Neuronal stem cell (in vitro differentiated cells): ENCODE measurements at regions not wholly inside any gene's neighbourhood (a gene's known extent, or its start where the extent isn't known, plus 50 kb on each side); places are given as distances from the start of the nearest gene placed in this dataset.
"Not testable (repeated sequence)": the region's sequence is repeated elsewhere in the genome, so short reads cannot be mapped to it uniquely, and the experiment has no call there.

Experiments used
- DNase-seq: peaks from one replicate; pipeline ENCODE4 v3.0.0-alpha.2; 2013; ENCODE audit warnings: low spot score
- H2AFZ ChIP-seq: one replicate; pipeline ENCODE4 v1.6.1; 2013; ENCODE audit warnings: mild to moderate bottlenecking, low read length, inconsistent platforms
- H2AK5ac ChIP-seq: 2 replicates; pipeline ENCODE4 v1.6.1; 2013; ENCODE audit warnings: low read depth, mild to moderate bottlenecking, inconsistent platforms, low read length, moderate library complexity, mixed read lengths
- H2BK120ac ChIP-seq: 2 replicates; pipeline ENCODE4 v1.6.1; 2013; ENCODE audit warnings: low read depth, mild to moderate bottlenecking, inconsistent platforms, low read length, moderate library complexity, mixed read lengths
- H2BK12ac ChIP-seq: one replicate; pipeline ENCODE4 v1.6.1; 2013; ENCODE audit warnings: low read length, inconsistent platforms
- H2BK15ac ChIP-seq: 2 replicates; pipeline ENCODE4 v1.6.1; 2013; ENCODE audit warnings: mild to moderate bottlenecking, low read length, inconsistent platforms, mixed read lengths
- H2BK5ac ChIP-seq: one replicate; pipeline ENCODE4 v1.6.1; 2013; ENCODE audit warnings: inconsistent platforms, mild to moderate bottlenecking, low read length, moderate library complexity
- H3K14ac ChIP-seq: one replicate; pipeline ENCODE4 v1.6.1; 2013; ENCODE audit warnings: low read length, inconsistent platforms
- H3K18ac ChIP-seq: 2 replicates; pipeline ENCODE4 v1.6.1; 2013; ENCODE audit warnings: low read length, inconsistent platforms
- H3K23ac ChIP-seq: 2 replicates; pipeline ENCODE4 v1.6.1; 2013; ENCODE audit warnings: low read depth, mild to moderate bottlenecking, mixed read lengths, low read length, inconsistent platforms; ENCODE audit not compliant: poor library complexity
- H3K27ac ChIP-seq: replicated peaks from 3 replicates; pipeline ENCODE4 v1.5.1; 2013; ENCODE audit warnings: low read length, inconsistent platforms
- H3K27me3 ChIP-seq, 3 experiments: 2 replicates each; pipeline ENCODE4 v1.6.1; 2013; ENCODE audit warnings: low read length in 3 of 3, mild to moderate bottlenecking in 2 of 3, inconsistent platforms in 1 of 3, low read depth in 1 of 3, mixed read lengths in 1 of 3, moderate library complexity in 1 of 3; ENCODE audit not compliant: control insufficient read depth in 3 of 3, insufficient read depth in 3 of 3
- H3K36me3 ChIP-seq, 2 donors: replicated peaks in 1 of 2; 2 replicates each; pipeline ENCODE4 v1.6.1; 2013; ENCODE audit warnings: low read length in 2 of 2; ENCODE audit not compliant: control insufficient read depth in 2 of 2, insufficient read depth in 2 of 2
- H3K4ac ChIP-seq: 2 replicates; pipeline ENCODE4 v1.6.1; 2013; ENCODE audit warnings: inconsistent platforms, mild to moderate bottlenecking, low read length, moderate library complexity
- H3K4me1 ChIP-seq, 2 donors: 1 replicate in 1 of 2; 2 replicates in 1 of 2; pipeline ENCODE4 v1.6.1; 2013; ENCODE audit warnings: low read length in 2 of 2, low read depth in 1 of 2; ENCODE audit not compliant: control insufficient read depth in 2 of 2, insufficient read depth in 1 of 2
- H3K4me2 ChIP-seq: one replicate; pipeline ENCODE4 v1.6.1; 2013; ENCODE audit warnings: mild to moderate bottlenecking, low read length, inconsistent platforms; ENCODE audit not compliant: insufficient read depth, poor library complexity, severe bottlenecking
- H3K4me3 ChIP-seq, 2 donors: 2 replicates each; pipeline ENCODE4 v1.5.1; 2013; ENCODE audit warnings: low read length in 2 of 2, mild to moderate bottlenecking in 2 of 2, inconsistent platforms in 1 of 2, moderate library complexity in 1 of 2
- H3K79me1 ChIP-seq: one replicate; pipeline ENCODE4 v1.6.1; 2013; ENCODE audit warnings: low read depth, mild to moderate bottlenecking, inconsistent platforms, low read length, moderate library complexity
- H3K9ac ChIP-seq: one replicate; pipeline ENCODE4 v1.6.1; 2013; ENCODE audit warnings: mild to moderate bottlenecking, low read depth, low read length, inconsistent platforms; ENCODE audit not compliant: poor library complexity
- H3K9me3 ChIP-seq, 2 donors: replicated peaks in 1 of 2; 2 replicates each; pipeline versions ENCODE3 to v1.6.1; 2013; ENCODE audit warnings: low read length in 2 of 2, mild to moderate bottlenecking in 2 of 2, inconsistent platforms in 1 of 2, low read depth in 1 of 2, mixed read lengths in 1 of 2, moderate library complexity in 1 of 2; ENCODE audit not compliant: control insufficient read depth in 2 of 2, insufficient read depth in 1 of 2
- H4K8ac ChIP-seq: one replicate; pipeline ENCODE4 v1.6.1; 2013; ENCODE audit warnings: low read depth, mild to moderate bottlenecking, inconsistent platforms, low read length, moderate library complexity
- H4K91ac ChIP-seq: one replicate; pipeline ENCODE4 v1.6.1; 2013; ENCODE audit warnings: low read length, low read depth, mild to moderate bottlenecking, inconsistent platforms; ENCODE audit not compliant: poor library complexity
- WGBS, 2 donors: extraction: QIAGEN DNeasy Blood & Tissue Kit; methylation state at CpG; one replicate each; pipeline ENCODE4 v1.1.7; 2013; ENCODE audit warnings: missing lambda C conversion rate in 2 of 2, mixed read lengths in 1 of 2; ENCODE audit not compliant: insufficient read length in 2 of 2, insufficient replicate concordance in 1 of 2; ENCODE audit errors: extremely low coverage in 2 of 2; 5-methylcytosine and 5-hydroxymethylcytosine counted together

DNA sequence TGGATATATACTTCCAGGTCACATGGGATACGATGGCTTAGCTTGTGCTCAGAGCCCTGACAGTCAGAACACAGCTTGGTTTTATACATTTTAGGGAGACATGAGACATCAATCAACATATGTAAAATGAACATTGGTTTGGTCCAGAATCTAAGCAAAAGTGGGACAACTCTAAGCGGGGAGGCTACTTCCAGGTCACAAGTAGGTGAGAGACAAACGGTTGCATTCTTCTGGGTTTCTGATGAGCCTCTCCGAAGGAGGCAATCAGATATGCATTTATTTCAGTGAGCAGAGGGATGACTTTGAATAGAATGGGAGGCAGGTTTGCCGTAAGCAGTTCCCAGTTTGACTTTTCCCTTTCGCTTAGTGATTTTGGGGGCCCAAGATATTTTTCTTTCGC lies 250.1 kb upstream of the DIO3 start:
- H3K4me2 ChIP-seq, H2BK5ac ChIP-seq, H3K27ac ChIP-seq, H3K23ac ChIP-seq, H2AFZ ChIP-seq, H2AK5ac ChIP-seq, H3K14ac ChIP-seq, H3K27me3 ChIP-seq, H3K79me1 ChIP-seq, H4K91ac ChIP-seq, H2BK12ac ChIP-seq, H3K4me3 ChIP-seq, H2BK120ac ChIP-seq, H3K4ac ChIP-seq, H2BK15ac ChIP-seq, DNase-seq, H3K36me3 ChIP-seq, H3K9ac ChIP-seq, H4K8ac ChIP-seq, H3K18ac ChIP-seq, H3K4me1 ChIP-seq, H3K9me3 ChIP-seq: not testable (repeated sequence)
- no CpG with 5 or more reads among the region's 7 CpGs for WGBS, 2 donors

DNA sequence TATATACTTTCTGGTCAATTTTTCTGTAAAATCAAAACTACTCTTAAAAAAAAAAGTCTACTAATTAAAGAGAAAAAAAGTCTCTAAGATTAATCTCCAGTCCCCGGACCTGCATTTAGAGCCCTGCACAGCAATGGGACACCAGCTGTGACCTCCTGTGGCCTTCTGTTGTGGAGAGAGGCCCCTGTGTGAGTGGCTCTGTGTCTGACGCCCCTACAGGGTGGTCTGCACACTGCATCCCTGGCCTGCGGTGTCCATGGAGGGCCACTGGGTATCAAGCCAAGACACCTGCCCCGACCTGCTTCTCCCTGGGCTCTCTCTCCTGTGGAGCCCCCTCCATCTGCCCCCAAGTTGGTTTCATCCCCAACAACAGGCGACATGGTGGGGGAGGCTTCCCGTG lies 248.0 kb upstream of the DIO3 start:
- H4K8ac ChIP-seq, result no peak overlapping the region
- WGBS, 2 donors, result no CpG with 5 or more reads among the region's 6 CpGs
- DNase-seq, result no peak

DNA sequence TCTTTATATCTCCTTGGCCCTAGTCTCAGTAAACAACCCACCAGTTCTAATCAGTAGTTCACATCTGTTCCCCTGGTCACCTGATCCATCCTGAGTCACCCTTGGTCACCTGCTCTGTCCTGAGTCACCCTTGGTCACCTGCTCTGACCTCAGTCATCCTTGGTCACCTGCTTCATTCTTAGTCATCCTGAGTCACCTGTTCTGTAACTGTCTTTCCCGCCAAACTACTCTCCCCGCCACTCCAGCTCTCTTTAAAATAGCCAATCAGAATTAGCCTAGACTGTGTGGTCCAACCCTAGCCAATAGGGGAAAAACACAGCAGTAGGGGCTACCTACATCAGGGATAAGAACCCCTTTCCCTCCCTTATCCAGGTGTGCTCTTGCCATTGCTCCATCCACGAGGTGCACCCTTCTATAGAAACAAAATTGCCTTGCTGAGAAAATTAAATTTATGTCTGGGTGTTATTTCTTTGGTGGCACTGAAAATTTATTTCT lies 245.4 kb upstream of the DIO3 start:
- no peak overlapping the region for H3K4me3 ChIP-seq
- no peaks in the 10 kb centered on the region for H3K4me1 ChIP-seq
- peaks cover 0 to 4% (median 0%) of the 10 kb centered on the region in 3 experiments for H3K27me3 ChIP-seq
- peaks cover 9% of the 10 kb centered on the region in 2 donors for H3K9me3 ChIP-seq
- no peak overlapping the region for H3K27ac ChIP-seq
- no peak overlapping the region for H2BK12ac ChIP-seq
- H2BK5ac ChIP-seq, result no peak overlapping the region
- H3K14ac ChIP-seq, result no peak overlapping the region
- H3K36me3 ChIP-seq, result peaks cover 0 to 1% of the 10 kb centered on the region in 2 donors
- no peak overlapping the region for H3K9ac ChIP-seq
- no CpG with 5 or more reads among the region's 3 CpGs for WGBS, 2 donors
- H2BK120ac ChIP-seq, result no peak overlapping the region
- DNase-seq, result no peak
- H3K79me1 ChIP-seq, result no peaks in the 10 kb centered on the region
- no peak overlapping the region for H3K18ac ChIP-seq
- no peak overlapping the region for H2AFZ ChIP-seq
- H2AK5ac ChIP-seq, result no peak overlapping the region
- H2BK15ac ChIP-seq, result no peak overlapping the region
- no peak overlapping the region for H4K91ac ChIP-seq
- no peak overlapping the region for H3K4me2 ChIP-seq
- H3K4ac ChIP-seq, result no peak overlapping the region
- no peak overlapping the region for H3K23ac ChIP-seq
- H4K8ac ChIP-seq, result no peak overlapping the region

More for the DNA sequence above, 248.0 kb upstream of the DIO3 start:
- H2BK12ac ChIP-seq, result no peak overlapping the region
- H2AFZ ChIP-seq, result no peak overlapping the region
- no peak overlapping the region for H3K23ac ChIP-seq
- no peak overlapping the region for H3K4me3 ChIP-seq
- peak overlapping the region; percentile 33 for H2AK5ac ChIP-seq
- H3K18ac ChIP-seq, result peak overlapping the region; percentile 2
- peaks cover 0 to 1% of the 10 kb centered on the region in 2 donors for H3K36me3 ChIP-seq
- H3K27ac ChIP-seq, result no peak overlapping the region
- H2BK120ac ChIP-seq, result no peak overlapping the region
- no peak overlapping the region for H3K4ac ChIP-seq
- no peaks in the 10 kb centered on the region for H3K79me1 ChIP-seq
- H3K9me3 ChIP-seq, result peaks cover 9% of the 10 kb centered on the region in 2 donors
- H2BK5ac ChIP-seq, result no peak overlapping the region
- no peak overlapping the region for H3K9ac ChIP-seq
- H3K27me3 ChIP-seq, result peaks cover 0 to 4% (median 0%) of the 10 kb centered on the region in 3 experiments
- H3K4me1 ChIP-seq, result no peaks in the 10 kb centered on the region
- H3K4me2 ChIP-seq, result no peak overlapping the region
- no peak overlapping the region for H3K14ac ChIP-seq
- peak overlapping the region; percentile 47 for H4K91ac ChIP-seq
- H2BK15ac ChIP-seq, result no peak overlapping the region

DNA sequence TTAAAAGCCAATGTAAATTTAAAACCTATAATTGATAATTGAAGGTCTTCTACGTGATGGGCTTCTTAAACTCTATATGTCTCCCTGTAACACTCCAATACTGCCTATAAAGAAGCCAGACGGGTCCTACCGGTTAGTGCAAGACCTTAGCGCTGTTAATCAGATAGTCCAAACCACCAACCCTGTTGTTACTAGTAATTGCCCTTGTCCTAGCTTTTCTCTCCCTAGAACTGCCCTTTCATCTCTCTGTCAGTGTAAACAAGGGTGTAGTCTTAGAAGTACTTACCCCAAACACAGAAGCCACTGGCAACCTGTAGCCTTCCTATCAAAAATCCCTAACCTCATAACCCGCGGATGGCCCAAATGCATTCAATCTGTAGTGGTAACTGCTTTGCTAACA lies 243.0 kb upstream of the DIO3 start:
- H3K4ac ChIP-seq, result no peak overlapping the region
- no peak overlapping the region for H3K4me2 ChIP-seq
- H2BK5ac ChIP-seq, result no peak overlapping the region
- peaks cover 0 to 4% (median 0%) of the 10 kb centered on the region in 3 experiments for H3K27me3 ChIP-seq
- no peak overlapping the region for H2BK15ac ChIP-seq
- H3K18ac ChIP-seq, result no peak overlapping the region
- no peak overlapping the region for H2BK12ac ChIP-seq
- no peak overlapping the region for H2BK120ac ChIP-seq
- H3K36me3 ChIP-seq, result peaks cover 0 to 1% of the 10 kb centered on the region in 2 donors
- H3K9me3 ChIP-seq, result peaks cover 9 to 11% of the 10 kb centered on the region in 2 donors
- no peak overlapping the region for H2AK5ac ChIP-seq
- no peak overlapping the region for H4K8ac ChIP-seq
- H3K4me1 ChIP-seq, result peaks cover 0 to 3% of the 10 kb centered on the region in 2 donors
- no peak overlapping the region for H3K27ac ChIP-seq
- no peak overlapping the region for H2AFZ ChIP-seq
- H3K79me1 ChIP-seq, result no peaks in the 10 kb centered on the region
- H3K9ac ChIP-seq, result no peak overlapping the region
- no peak overlapping the region for H4K91ac ChIP-seq
- WGBS, 2 donors, result no CpG with 5 or more reads among the region's 6 CpGs
- no peak overlapping the region for H3K4me3 ChIP-seq
- no peak overlapping the region for H3K23ac ChIP-seq
- no peak for DNase-seq
- H3K14ac ChIP-seq, result no peak overlapping the region
